ENCODE measurements at regions not wholly inside any gene's neighbourhood (a gene's known extent, or its start where the extent isn't known, plus 50 kb on each side); places are given as distances from the start of the nearest gene placed in this dataset.

DNA sequence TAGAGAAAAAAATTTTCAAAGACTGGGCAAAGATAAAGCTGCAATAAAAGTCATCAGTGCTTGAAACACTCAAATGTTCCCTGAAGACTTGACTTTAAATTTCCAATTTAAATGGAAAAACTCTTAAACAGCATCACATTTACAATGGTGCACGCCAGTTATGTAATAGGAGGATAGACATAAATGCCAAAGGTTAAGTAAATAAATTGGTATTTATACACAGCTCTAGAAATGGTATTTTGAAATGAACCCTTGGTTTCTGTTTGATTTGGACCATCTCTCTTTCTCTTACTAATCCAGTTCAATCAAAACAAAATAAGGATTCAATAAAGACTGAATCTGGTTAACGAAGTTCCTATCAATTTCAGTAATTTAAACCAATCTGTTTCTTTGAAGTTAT is 272.6 kb downstream of the GPM6A start:
- DNase-seq (ENCODE audit: low read depth): no peak

GRCh38 chr4:175540151-175540550 is 271.9 kb downstream of the GPM6A start:
- no peak for DNase-seq (ENCODE audit: low read depth)

GRCh38 chr4:175540732-175541131 is 271.3 kb downstream of the GPM6A start:
- no peak for DNase-seq (ENCODE audit: low read depth)

DNA sequence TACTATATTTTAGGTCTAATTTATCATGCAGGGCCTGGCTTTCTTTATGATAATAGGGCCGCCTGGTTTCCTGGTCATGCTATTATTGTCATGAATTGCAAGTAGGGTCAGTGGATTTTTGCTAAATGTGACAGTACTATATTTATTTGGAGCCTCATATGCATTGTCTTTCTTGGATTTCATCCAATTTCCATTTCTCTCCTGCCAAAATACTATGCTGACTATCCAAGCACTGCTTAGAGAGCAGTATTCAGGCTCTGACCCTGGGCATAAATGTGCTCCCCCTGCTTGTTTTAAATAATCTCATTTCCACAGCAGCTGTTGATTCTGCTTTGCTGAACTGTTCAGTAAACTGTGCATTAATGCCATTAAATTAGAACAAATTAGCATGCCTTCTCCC is 269.3 kb downstream of the GPM6A start:
- DNase-seq (ENCODE audit: low read depth): peak; percentile 16

GRCh38 chr4:175559126-175559525 is 252.9 kb downstream of the GPM6A start:
- DNase-seq (ENCODE audit: low read depth): no peak

GRCh38 chr4:175559526-175559925 is 252.5 kb downstream of the GPM6A start:
- no peak for DNase-seq (ENCODE audit: low read depth)

- DNase-seq (ENCODE audit: low read depth): peak; percentile 23
Observed at GRCh38 chr4:175560604-175561003, 251.5 kb downstream of the GPM6A start.

GRCh38 chr4:175561696-175562095 is 250.4 kb downstream of the GPM6A start:
- no peak for DNase-seq (ENCODE audit: low read depth)

GRCh38 chr4:175562111-175562510 is 250.0 kb downstream of the GPM6A start:
- no peak for DNase-seq (ENCODE audit: low read depth)

DNA sequence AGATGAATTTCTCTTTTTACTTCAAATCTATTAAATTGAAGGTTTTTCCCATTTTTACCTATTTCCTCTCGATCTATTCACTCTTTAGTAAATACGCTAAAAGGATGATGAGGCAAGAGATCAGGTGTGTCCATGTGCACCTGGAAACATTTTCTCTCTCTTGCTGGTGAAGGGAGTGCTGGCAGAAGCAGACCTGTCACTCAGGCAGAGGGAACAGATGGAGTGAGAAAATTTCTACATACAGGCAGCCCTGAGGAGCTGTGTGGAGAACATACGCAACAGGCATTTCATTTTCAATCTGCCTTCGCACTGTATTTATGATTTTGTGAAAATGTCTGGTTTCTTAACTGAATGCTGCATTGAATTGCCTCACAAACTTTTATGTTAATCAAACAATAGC is 249.5 kb downstream of the GPM6A start:
- DNase-seq (ENCODE audit: low read depth): no peak
